Karpas-422 (cell line): ENCODE measurements at regions not wholly inside any gene's neighbourhood (a gene's known extent, or its start where the extent isn't known, plus 50 kb on each side); places are given as distances from the start of the nearest gene placed in this dataset.

Source experiments
- DNase-seq: peaks from one replicate; pipeline ENCODE4 v3.0.0-alpha.2; 2015
- H2AFZ ChIP-seq: fragments of 200-600 bp; sonication (generic); 2 replicates; pipeline ENCODE4 v1.6.1; 2014; ENCODE audit warnings: antibody characterized with exemption, low read length, mixed read lengths
- H3K27ac ChIP-seq: fragments of 200-600 bp; sonication (generic); 2 replicates; pipeline ENCODE4 v1.5.1; 2014; ENCODE audit warnings: mild to moderate bottlenecking, low read length, moderate library complexity
- H3K27me3 ChIP-seq: fragments of 200-600 bp; sonication (generic); 2 replicates; pipeline ENCODE4 v1.6.1; 2014; ENCODE audit warnings: low read length, mixed read lengths
- H3K36me3 ChIP-seq: fragments of 200-600 bp; sonication (generic); 2 replicates; pipeline ENCODE4 v1.6.1; 2014; ENCODE audit warnings: low read length, mixed read lengths; ENCODE audit not compliant: insufficient read depth
- H3K4me1 ChIP-seq: fragments of 200-600 bp; sonication (generic); 2 replicates; pipeline ENCODE4 v1.6.1; 2014; ENCODE audit warnings: mild to moderate bottlenecking, low read length, mixed read lengths
- H3K4me2 ChIP-seq: fragments of 200-600 bp; sonication (generic); 2 replicates; pipeline ENCODE4 v1.6.1; 2014; ENCODE audit warnings: low read length, low read depth, mild to moderate bottlenecking; ENCODE audit not compliant: poor library complexity, severe bottlenecking
- H3K4me3 ChIP-seq: fragments of 200-600 bp; sonication (generic); 2 replicates; pipeline ENCODE4 v1.5.1; 2014; ENCODE audit warnings: mild to moderate bottlenecking, antibody characterized with exemption, low read length, mixed read lengths
- H3K79me2 ChIP-seq: fragments of 200-600 bp; sonication (generic); 2 replicates; pipeline ENCODE4 v1.6.1; 2014; ENCODE audit warnings: mild to moderate bottlenecking, low read length, mixed read lengths
- H3K9ac ChIP-seq: fragments of 200-600 bp; sonication (generic); 2 replicates; pipeline ENCODE4 v1.6.0; 2014; ENCODE audit warnings: low read length
- H3K9me2 ChIP-seq: fragments of 200-600 bp; sonication (generic), shearing (Covaris generic); replicated peaks from 2 replicates; pipeline ENCODE4 v1.6.0; 2014; ENCODE audit warnings: mild to moderate bottlenecking, low read length, moderate library complexity; ENCODE audit not compliant: insufficient read depth
- H3K9me3 ChIP-seq: fragments of 300-700, 200-600 bp; sonication (generic); 2 replicates; pipeline ENCODE4 v1.6.1; 2014; ENCODE audit warnings: low read length, mixed read lengths
- H4K20me1 ChIP-seq: fragments of 200-600 bp; sonication (generic); 2 replicates; pipeline ENCODE4 v1.6.1; 2014; ENCODE audit warnings: mild to moderate bottlenecking, antibody characterized with exemption, low read length, low read depth; ENCODE audit not compliant: insufficient read depth

- H3K9ac ChIP-seq, result no peak overlapping the region
- H3K4me3 ChIP-seq, result no peak overlapping the region
- no peaks in the 10 kb centered on the region for H4K20me1 ChIP-seq
- H3K27me3 ChIP-seq, result no peaks in the 10 kb centered on the region
- peaks cover 20% of the 10 kb centered on the region for H3K9me3 ChIP-seq
- no peak overlapping the region for H3K4me2 ChIP-seq
- no peaks in the 10 kb centered on the region for H3K79me2 ChIP-seq
- no peaks in the 10 kb centered on the region for H3K4me1 ChIP-seq
- no peaks in the 10 kb centered on the region for H3K36me3 ChIP-seq
- no peaks in the 10 kb centered on the region for H3K9me2 ChIP-seq
- H3K27ac ChIP-seq, result no peak overlapping the region
- DNase-seq, result no peak
- H2AFZ ChIP-seq, result no peak overlapping the region
Measured at GRCh38 chr5:105331558-105331957, 1769.0 kb upstream of the NUDT12 start.

GRCh38 chr5:105330185-105330584 lies 1767.6 kb upstream of the NUDT12 start:
- DNase-seq, result no peak
- Histone ChIP-seq H3K9me2 (no peaks in the 10 kb centered on the region), H3K4me2 (no peak overlapping the region), H3K4me3 (no peak overlapping the region), H3K27me3 (no peaks in the 10 kb centered on the region), H3K9me3 (peaks cover 11% of the 10 kb centered on the region), H4K20me1 (no peaks in the 10 kb centered on the region), H3K36me3 (no peaks in the 10 kb centered on the region), H3K27ac (no peak overlapping the region), H3K9ac (no peak overlapping the region), H3K79me2 (no peaks in the 10 kb centered on the region), H2AFZ (no peak overlapping the region), H3K4me1 (no peaks in the 10 kb centered on the region)

GRCh38 chr5:105304859-105305258 lies 1742.3 kb upstream of the NUDT12 start:
- H3K4me3 ChIP-seq, result no peak overlapping the region
- no peaks in the 10 kb centered on the region for H3K36me3 ChIP-seq
- no peaks in the 10 kb centered on the region for H3K4me1 ChIP-seq
- peaks cover 34% of the 10 kb centered on the region for H3K9me3 ChIP-seq
- no peak overlapping the region for H3K4me2 ChIP-seq
- no peak overlapping the region for H3K9ac ChIP-seq
- no peak overlapping the region for H2AFZ ChIP-seq
- no peaks in the 10 kb centered on the region for H3K9me2 ChIP-seq
- no peaks in the 10 kb centered on the region for H3K27me3 ChIP-seq
- DNase-seq, result no peak
- no peak overlapping the region for H3K27ac ChIP-seq
- H4K20me1 ChIP-seq, result no peaks in the 10 kb centered on the region
- no peaks in the 10 kb centered on the region for H3K79me2 ChIP-seq

GRCh38 chr5:105288946-105289345 lies 1726.4 kb upstream of the NUDT12 start:
- no peaks in the 10 kb centered on the region for H4K20me1 ChIP-seq
- H3K79me2 ChIP-seq, result no peaks in the 10 kb centered on the region
- DNase-seq, result no peak
- H3K4me3 ChIP-seq, result no peak overlapping the region
- H2AFZ ChIP-seq, result no peak overlapping the region
- H3K4me2 ChIP-seq, result no peak overlapping the region
- H3K27me3 ChIP-seq, result no peaks in the 10 kb centered on the region
- no peaks in the 10 kb centered on the region for H3K36me3 ChIP-seq
- H3K9me2 ChIP-seq, result no peaks in the 10 kb centered on the region
- peaks cover 31% of the 10 kb centered on the region for H3K9me3 ChIP-seq
- H3K9ac ChIP-seq, result no peak overlapping the region
- H3K27ac ChIP-seq, result no peak overlapping the region
- no peaks in the 10 kb centered on the region for H3K4me1 ChIP-seq

- Histone ChIP-seq H3K27ac (no peak overlapping the region), H3K4me2 (no peak overlapping the region), H3K9me3 (peaks cover 24% of the 10 kb centered on the region; the same call in 1 of the 2 replicates), H3K9ac (no peak overlapping the region), H3K4me1 (no peaks in the 10 kb centered on the region), H4K20me1 (no peaks in the 10 kb centered on the region), H3K4me3 (no peak overlapping the region), H3K36me3 (no peaks in the 10 kb centered on the region), H3K79me2 (no peaks in the 10 kb centered on the region), H3K27me3 (no peaks in the 10 kb centered on the region), H3K9me2 (no peaks in the 10 kb centered on the region), H2AFZ (no peak overlapping the region)
- no peak for DNase-seq
Measured at GRCh38 chr5:105283134-105283533, 1720.5 kb upstream of the NUDT12 start.

GRCh38 chr5:105274079-105274478 lies 1711.5 kb upstream of the NUDT12 start:
- Histone ChIP-seq H3K27me3 (no peaks in the 10 kb centered on the region), H3K36me3 (no peaks in the 10 kb centered on the region), H4K20me1 (no peaks in the 10 kb centered on the region), H3K4me3 (no peak overlapping the region), H3K4me2 (no peak overlapping the region), H3K27ac (no peak overlapping the region), H3K9me3 (peaks cover 20% of the 10 kb centered on the region), H3K9me2 (no peaks in the 10 kb centered on the region), H3K4me1 (no peaks in the 10 kb centered on the region), H3K9ac (no peak overlapping the region), H3K79me2 (no peaks in the 10 kb centered on the region), H2AFZ (no peak overlapping the region)
- DNase-seq, result no peak

GRCh38 chr5:105263515-105263914 lies 1700.9 kb upstream of the NUDT12 start:
- Histone ChIP-seq H3K9ac (no peak overlapping the region), H3K4me3 (no peak overlapping the region), H3K79me2 (no peaks in the 10 kb centered on the region), H3K27ac (no peak overlapping the region), H3K9me2 (no peaks in the 10 kb centered on the region), H3K27me3 (no peaks in the 10 kb centered on the region), H3K9me3 (peaks cover 31% of the 10 kb centered on the region), H2AFZ (no peak overlapping the region), H3K36me3 (no peaks in the 10 kb centered on the region), H3K4me1 (no peaks in the 10 kb centered on the region), H3K4me2 (no peak overlapping the region), H4K20me1 (no peaks in the 10 kb centered on the region)
- no peak for DNase-seq

- H3K9me2 ChIP-seq, result no peaks in the 10 kb centered on the region
- no peaks in the 10 kb centered on the region for H3K79me2 ChIP-seq
- peaks cover 25% of the 10 kb centered on the region for H3K9me3 ChIP-seq
- H3K4me1 ChIP-seq, result no peaks in the 10 kb centered on the region
- H3K4me3 ChIP-seq, result no peak overlapping the region
- no peak overlapping the region for H3K9ac ChIP-seq
- no peak overlapping the region for H3K4me2 ChIP-seq
- H3K27ac ChIP-seq, result no peak overlapping the region
- no peak for DNase-seq
- H3K36me3 ChIP-seq, result no peaks in the 10 kb centered on the region
- H4K20me1 ChIP-seq, result no peaks in the 10 kb centered on the region
- no peak overlapping the region for H2AFZ ChIP-seq
- no peaks in the 10 kb centered on the region for H3K27me3 ChIP-seq
Measured at GRCh38 chr5:105259581-105260217, 1697.1 kb upstream of the NUDT12 start.
